GM12878 (cell line): ENCODE measurements at regions not wholly inside any gene's neighbourhood (a gene's known extent, or its start where the extent isn't known, plus 50 kb on each side); places are given as distances from the start of the nearest gene placed in this dataset.

ENCODE experiments used
- ATAC-seq: fragments of 200-7000 bp; cut with Tn5 transposase; 3 replicates; pipeline ENCODE4 v1.9.1; 2020; ENCODE audit warnings: mild to moderate bottlenecking, moderate library complexity
- BruUV-seq: library from RNA; stranded (reverse); fragments of 400-500 nt; replicated peaks from 2 replicates; lab custom pipeline; 2021; lab: Mats Ljungman, UMichigan
- CTCF ChIA-PET: fragments of 300-600 bp; sonication (Branson Sonifier 250); formaldehyde crosslinking; extraction: SDS; loops from one replicate; lab custom pipeline; 2021; ENCODE audit warnings: inconsistent platforms; lab: Yijun Ruan, JAX
- POLR2A ChIA-PET: fragments of 350-600 bp; formaldehyde crosslinking; extraction: SDS; loops from one replicate; lab custom pipeline; 2021; ENCODE audit warnings: inconsistent platforms; lab: Charles Lee
- RAD21 ChIA-PET: fragments of 300-600 bp; sonication (Branson Sonifier 250); formaldehyde crosslinking; loops from one replicate; lab custom pipeline; 2023; ENCODE audit warnings: antibody characterized with exemption; ENCODE audit not compliant: unreplicated experiment; lab: Charles Lee
- SMC1A ChIA-PET: fragments of 300-600 bp; sonication (Branson Sonifier 250); formaldehyde crosslinking; loops from one replicate; lab custom pipeline; 2023; ENCODE audit not compliant: unreplicated experiment, uncharacterized antibody; lab: Charles Lee
- DNase-seq: peaks from one replicate; pipeline ENCODE4 v3.0.0-alpha.2; 2011; ENCODE audit warnings: low read depth, low spot score
- FAIRE-seq: peaks from 3 replicates; lab custom pipeline; 2011; peaks lifted over from hg19 to GRCh38; lab: Jason Lieb, UNC
- H2AFZ ChIP-seq: 2 replicates; pipeline ENCODE4 v1.6.0; 2011; ENCODE audit warnings: low read depth, low read length, control low read depth; ENCODE audit not compliant: control insufficient read depth
- H3K27ac ChIP-seq: 2 replicates; pipeline ENCODE4 v1.5.1; 2011; ENCODE audit warnings: control low read depth; ENCODE audit not compliant: control insufficient read depth, insufficient read depth
- H3K27me3 ChIP-seq, 2 experiments: replicated peaks in 1 of 2; 2 replicates each; pipeline versions ENCODE4 v1.6.0 to v1.6.1; 2011; ENCODE audit warnings: low read length in 1 of 2; ENCODE audit not compliant: control insufficient read depth in 2 of 2, insufficient read depth in 2 of 2
- H3K36me3 ChIP-seq, 2 experiments: 2 replicates each; pipeline ENCODE4 v1.5.1; 2011; ENCODE audit warnings: low read length in 1 of 2; ENCODE audit not compliant: control insufficient read depth in 2 of 2, insufficient read depth in 2 of 2
- H3K4me1 ChIP-seq: 2 replicates; pipeline ENCODE4 v1.6.1; 2011; ENCODE audit warnings: mild to moderate bottlenecking, low read length, moderate library complexity, mixed read lengths; ENCODE audit not compliant: control insufficient read depth, insufficient read depth
- H3K4me2 ChIP-seq: 2 replicates; pipeline ENCODE4 v1.6.0; 2011; ENCODE audit warnings: control low read depth; ENCODE audit not compliant: control insufficient read depth, insufficient read depth
- H3K4me3 ChIP-seq: fragments of 200-600 bp; sonication (generic); 2 replicates; pipeline ENCODE4 v1.5.1; 2016
- H3K79me2 ChIP-seq: 2 replicates; pipeline ENCODE4 v1.6.0; 2011; ENCODE audit warnings: low read length; ENCODE audit not compliant: control insufficient read depth, insufficient read depth
- H3K9ac ChIP-seq: 2 replicates; pipeline ENCODE4 v1.8.0; 2011; ENCODE audit warnings: low read length, control low read depth, mixed read lengths; ENCODE audit not compliant: control insufficient read depth, insufficient read depth
- H3K9me3 ChIP-seq: replicated peaks from 3 replicates; pipeline ENCODE4 v1.5.1; 2011; ENCODE audit warnings: mild to moderate bottlenecking, low read length; ENCODE audit not compliant: control insufficient read depth, insufficient read depth
- H4K20me1 ChIP-seq: 2 replicates; pipeline ENCODE4 v1.6.0; 2011; ENCODE audit not compliant: control insufficient read depth, insufficient read depth
- BCL11A ChIP-seq: IDR thresholded peaks from 2 replicates; pipeline ENCODE4 v1.6.1; 2011; ENCODE audit warnings: low read depth, low read length
- BHLHE40 ChIP-seq, 2 experiments: fragments of 450-650 bp in 1 of 2; IDR thresholded peaks; 2 replicates each; pipeline ENCODE4 v1.6.1; 2011 to 2017; ENCODE audit warnings: low read depth in 2 of 2, borderline replicate concordance in 1 of 2, improper control_type of control experiment in 1 of 2, low read length in 1 of 2, mild to moderate bottlenecking in 1 of 2
- IKZF2 ChIP-seq, 2 experiments: fragments of 450-650 bp; IDR thresholded peaks; 2 replicates each; pipeline ENCODE4 v1.6.1; 2017; ENCODE audit warnings: mild to moderate bottlenecking in 2 of 2, moderate library complexity in 2 of 2
- MYC ChIP-seq: IDR thresholded peaks from 2 replicates; pipeline ENCODE4 v1.6.1; 2011; ENCODE audit warnings: mild to moderate bottlenecking, low read length, moderate library complexity, inconsistent platforms; ENCODE audit not compliant: insufficient read depth, insufficient replicate concordance, insufficient read length, severe bottlenecking
- ZNF207 ChIP-seq: fragments of 450-650 bp; IDR thresholded peaks from 2 replicates; pipeline ENCODE4 v1.6.1; 2014; ENCODE audit warnings: antibody characterized with exemption, mild to moderate bottlenecking, borderline replicate concordance
- WGBS: methylation state at CpG from one replicate; pipeline ENCODE4 v1.1.6; 2016; ENCODE audit warnings: low lambda C conversion rate; ENCODE audit not compliant: insufficient replicate concordance, insufficient coverage; ENCODE audit errors: missing lambda C conversion rate; 5-methylcytosine and 5-hydroxymethylcytosine counted together
- in situ Hi-C: fragments of 300-500 bp; cut with MboI; formaldehyde crosslinking; loops from 9 replicates; pipeline ENCODE4 v1.14.3; 2018; ENCODE audit warnings: mixed read lengths
- intact Hi-C: fragments of 100-400 bp; cut with micrococcal nuclease; formaldehyde crosslinking; loops from one replicate; pipeline ENCODE4 v1.14.2; 2022; ENCODE audit not compliant: unreplicated experiment
- TF ChIP-seq, protein P1 (sequence below): fragments of 450-650 bp; IDR thresholded peaks from 2 replicates; pipeline ENCODE4 v1.6.1; 2017; ENCODE audit warnings: mild to moderate bottlenecking, moderate library complexity
- TF ChIP-seq, protein P2 (sequence below): IDR thresholded peaks from 2 replicates; pipeline ENCODE4 v1.6.1; 2012; ENCODE audit warnings: low read length, inconsistent platforms
- TF ChIP-seq, protein P3 (sequence below): IDR thresholded peaks from 2 replicates; pipeline ENCODE4 v1.6.1; 2011; ENCODE audit warnings: low read depth, low read length, improper control_type of control experiment, borderline replicate concordance
- TF ChIP-seq, protein P4 (sequence below): IDR thresholded peaks from 2 replicates; pipeline ENCODE4 v1.6.1; 2012; ENCODE audit warnings: low read depth, low read length, improper control_type of control experiment
- TF ChIP-seq, protein P5 (sequence below): IDR thresholded peaks from 2 replicates; pipeline ENCODE4 v1.6.1; 2011; ENCODE audit warnings: low read depth, mild to moderate bottlenecking, low read length, moderate library complexity, borderline replicate concordance; ENCODE audit errors: extremely low read depth
- TF ChIP-seq, protein P6 (sequence below): fragments of 450-650 bp; formaldehyde crosslinking; IDR thresholded peaks from 2 replicates; pipeline ENCODE4 v1.4.0; 2020; ENCODE audit warnings: mild to moderate bottlenecking, moderate library complexity

DNA sequence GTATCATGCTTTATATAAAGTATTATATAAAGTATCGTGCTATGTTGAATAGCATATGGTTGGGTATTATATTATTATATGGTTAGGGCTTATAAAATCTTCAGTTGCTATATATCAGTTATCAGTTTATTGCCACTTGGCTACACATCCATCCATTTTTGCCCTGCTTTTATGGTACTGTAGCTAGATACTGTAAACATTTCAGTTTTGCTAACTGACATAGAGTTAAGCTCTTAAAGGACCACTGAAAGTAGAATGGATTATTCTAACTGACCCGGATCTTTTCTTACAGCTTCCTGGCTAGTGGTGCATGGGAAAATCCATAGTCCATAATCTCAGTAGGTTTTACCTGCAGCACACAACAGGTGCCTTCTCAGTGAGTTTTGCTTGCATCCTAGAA is 405.3 kb upstream of the LUZP2 start:
- no peak for ATAC-seq
- Histone ChIP-seq H2AFZ (no peak overlapping the region), H3K4me2 (no peak overlapping the region), H3K79me2 (no peaks in the 10 kb centered on the region), H4K20me1 (no peaks in the 10 kb centered on the region), H3K4me1 (no peaks in the 10 kb centered on the region), H3K27me3 (no peaks in the 10 kb centered on the region), H3K9me3 (no peaks in the 10 kb centered on the region), H3K9ac (no peak overlapping the region), H3K27ac (no peak overlapping the region), H3K36me3 (no peaks in the 10 kb centered on the region), H3K4me3 (no peak overlapping the region)
- no peak for FAIRE-seq
- in situ Hi-C loops: no loop called here
- POLR2A ChIA-PET: no interaction called here
- DNase-seq: no peak
- SMC1A ChIA-PET: no interaction called here
- RAD21 ChIA-PET: no interaction called here
- BruUV-seq: no TSS peak
- WGBS: 35% methylated on average over 2 of the region's 2 CpGs
- intact Hi-C loops: no loop called here
- CTCF ChIA-PET: no interaction called here
- no peak for TF ChIP-seq IKZF2 (IDR thresholded peaks at IDR 0.05)
- TF ChIP-seq, protein P1, sequence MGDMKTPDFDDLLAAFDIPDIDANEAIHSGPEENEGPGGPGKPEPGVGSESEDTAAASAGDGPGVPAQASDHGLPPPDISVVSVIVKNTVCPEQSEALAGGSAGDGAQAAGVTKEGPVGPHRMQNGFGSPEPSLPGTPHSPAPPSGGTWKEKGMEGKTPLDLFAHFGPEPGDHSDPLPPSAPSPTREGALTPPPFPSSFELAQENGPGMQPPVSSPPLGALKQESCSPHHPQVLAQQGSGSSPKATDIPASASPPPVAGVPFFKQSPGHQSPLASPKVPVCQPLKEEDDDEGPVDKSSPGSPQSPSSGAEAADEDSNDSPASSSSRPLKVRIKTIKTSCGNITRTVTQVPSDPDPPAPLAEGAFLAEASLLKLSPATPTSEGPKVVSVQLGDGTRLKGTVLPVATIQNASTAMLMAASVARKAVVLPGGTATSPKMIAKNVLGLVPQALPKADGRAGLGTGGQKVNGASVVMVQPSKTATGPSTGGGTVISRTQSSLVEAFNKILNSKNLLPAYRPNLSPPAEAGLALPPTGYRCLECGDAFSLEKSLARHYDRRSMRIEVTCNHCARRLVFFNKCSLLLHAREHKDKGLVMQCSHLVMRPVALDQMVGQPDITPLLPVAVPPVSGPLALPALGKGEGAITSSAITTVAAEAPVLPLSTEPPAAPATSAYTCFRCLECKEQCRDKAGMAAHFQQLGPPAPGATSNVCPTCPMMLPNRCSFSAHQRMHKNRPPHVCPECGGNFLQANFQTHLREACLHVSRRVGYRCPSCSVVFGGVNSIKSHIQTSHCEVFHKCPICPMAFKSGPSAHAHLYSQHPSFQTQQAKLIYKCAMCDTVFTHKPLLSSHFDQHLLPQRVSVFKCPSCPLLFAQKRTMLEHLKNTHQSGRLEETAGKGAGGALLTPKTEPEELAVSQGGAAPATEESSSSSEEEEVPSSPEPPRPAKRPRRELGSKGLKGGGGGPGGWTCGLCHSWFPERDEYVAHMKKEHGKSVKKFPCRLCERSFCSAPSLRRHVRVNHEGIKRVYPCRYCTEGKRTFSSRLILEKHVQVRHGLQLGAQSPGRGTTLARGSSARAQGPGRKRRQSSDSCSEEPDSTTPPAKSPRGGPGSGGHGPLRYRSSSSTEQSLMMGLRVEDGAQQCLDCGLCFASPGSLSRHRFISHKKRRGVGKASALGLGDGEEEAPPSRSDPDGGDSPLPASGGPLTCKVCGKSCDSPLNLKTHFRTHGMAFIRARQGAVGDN: no peak
- no peak for TF ChIP-seq MYC
- TF ChIP-seq, protein P2, sequence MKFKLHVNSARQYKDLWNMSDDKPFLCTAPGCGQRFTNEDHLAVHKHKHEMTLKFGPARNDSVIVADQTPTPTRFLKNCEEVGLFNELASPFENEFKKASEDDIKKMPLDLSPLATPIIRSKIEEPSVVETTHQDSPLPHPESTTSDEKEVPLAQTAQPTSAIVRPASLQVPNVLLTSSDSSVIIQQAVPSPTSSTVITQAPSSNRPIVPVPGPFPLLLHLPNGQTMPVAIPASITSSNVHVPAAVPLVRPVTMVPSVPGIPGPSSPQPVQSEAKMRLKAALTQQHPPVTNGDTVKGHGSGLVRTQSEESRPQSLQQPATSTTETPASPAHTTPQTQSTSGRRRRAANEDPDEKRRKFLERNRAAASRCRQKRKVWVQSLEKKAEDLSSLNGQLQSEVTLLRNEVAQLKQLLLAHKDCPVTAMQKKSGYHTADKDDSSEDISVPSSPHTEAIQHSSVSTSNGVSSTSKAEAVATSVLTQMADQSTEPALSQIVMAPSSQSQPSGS: no peak
- no peak for TF ChIP-seq BHLHE40 (IDR thresholded peaks at IDR 0.05; ENCODE audit: borderline replicate concordance in 1 of 2, low read depth in 2 of 2, low read length in 1 of 2)
- TF ChIP-seq BCL11A: no peak
- TF ChIP-seq, protein P3, sequence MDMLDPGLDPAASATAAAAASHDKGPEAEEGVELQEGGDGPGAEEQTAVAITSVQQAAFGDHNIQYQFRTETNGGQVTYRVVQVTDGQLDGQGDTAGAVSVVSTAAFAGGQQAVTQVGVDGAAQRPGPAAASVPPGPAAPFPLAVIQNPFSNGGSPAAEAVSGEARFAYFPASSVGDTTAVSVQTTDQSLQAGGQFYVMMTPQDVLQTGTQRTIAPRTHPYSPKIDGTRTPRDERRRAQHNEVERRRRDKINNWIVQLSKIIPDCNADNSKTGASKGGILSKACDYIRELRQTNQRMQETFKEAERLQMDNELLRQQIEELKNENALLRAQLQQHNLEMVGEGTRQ: no peak
- TF ChIP-seq, protein P4, sequence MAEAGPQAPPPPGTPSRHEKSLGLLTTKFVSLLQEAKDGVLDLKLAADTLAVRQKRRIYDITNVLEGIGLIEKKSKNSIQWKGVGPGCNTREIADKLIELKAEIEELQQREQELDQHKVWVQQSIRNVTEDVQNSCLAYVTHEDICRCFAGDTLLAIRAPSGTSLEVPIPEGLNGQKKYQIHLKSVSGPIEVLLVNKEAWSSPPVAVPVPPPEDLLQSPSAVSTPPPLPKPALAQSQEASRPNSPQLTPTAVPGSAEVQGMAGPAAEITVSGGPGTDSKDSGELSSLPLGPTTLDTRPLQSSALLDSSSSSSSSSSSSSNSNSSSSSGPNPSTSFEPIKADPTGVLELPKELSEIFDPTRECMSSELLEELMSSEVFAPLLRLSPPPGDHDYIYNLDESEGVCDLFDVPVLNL: no peak
- TF ChIP-seq, protein P5, sequence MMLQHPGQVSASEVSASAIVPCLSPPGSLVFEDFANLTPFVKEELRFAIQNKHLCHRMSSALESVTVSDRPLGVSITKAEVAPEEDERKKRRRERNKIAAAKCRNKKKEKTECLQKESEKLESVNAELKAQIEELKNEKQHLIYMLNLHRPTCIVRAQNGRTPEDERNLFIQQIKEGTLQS: no peak
- no peak for TF ChIP-seq ZNF207
- TF ChIP-seq, protein P6, sequence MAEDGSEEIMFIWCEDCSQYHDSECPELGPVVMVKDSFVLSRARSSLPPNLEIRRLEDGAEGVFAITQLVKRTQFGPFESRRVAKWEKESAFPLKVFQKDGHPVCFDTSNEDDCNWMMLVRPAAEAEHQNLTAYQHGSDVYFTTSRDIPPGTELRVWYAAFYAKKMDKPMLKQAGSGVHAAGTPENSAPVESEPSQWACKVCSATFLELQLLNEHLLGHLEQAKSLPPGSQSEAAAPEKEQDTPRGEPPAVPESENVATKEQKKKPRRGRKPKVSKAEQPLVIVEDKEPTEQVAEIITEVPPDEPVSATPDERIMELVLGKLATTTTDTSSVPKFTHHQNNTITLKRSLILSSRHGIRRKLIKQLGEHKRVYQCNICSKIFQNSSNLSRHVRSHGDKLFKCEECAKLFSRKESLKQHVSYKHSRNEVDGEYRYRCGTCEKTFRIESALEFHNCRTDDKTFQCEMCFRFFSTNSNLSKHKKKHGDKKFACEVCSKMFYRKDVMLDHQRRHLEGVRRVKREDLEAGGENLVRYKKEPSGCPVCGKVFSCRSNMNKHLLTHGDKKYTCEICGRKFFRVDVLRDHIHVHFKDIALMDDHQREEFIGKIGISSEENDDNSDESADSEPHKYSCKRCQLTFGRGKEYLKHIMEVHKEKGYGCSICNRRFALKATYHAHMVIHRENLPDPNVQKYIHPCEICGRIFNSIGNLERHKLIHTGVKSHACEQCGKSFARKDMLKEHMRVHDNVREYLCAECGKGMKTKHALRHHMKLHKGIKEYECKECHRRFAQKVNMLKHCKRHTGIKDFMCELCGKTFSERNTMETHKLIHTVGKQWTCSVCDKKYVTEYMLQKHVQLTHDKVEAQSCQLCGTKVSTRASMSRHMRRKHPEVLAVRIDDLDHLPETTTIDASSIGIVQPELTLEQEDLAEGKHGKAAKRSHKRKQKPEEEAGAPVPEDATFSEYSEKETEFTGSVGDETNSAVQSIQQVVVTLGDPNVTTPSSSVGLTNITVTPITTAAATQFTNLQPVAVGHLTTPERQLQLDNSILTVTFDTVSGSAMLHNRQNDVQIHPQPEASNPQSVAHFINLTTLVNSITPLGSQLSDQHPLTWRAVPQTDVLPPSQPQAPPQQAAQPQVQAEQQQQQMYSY (CRISPR knock-in tag): no peak
